ENCODE measurements at regions not wholly inside any gene's neighbourhood (a gene's known extent, or its start where the extent isn't known, plus 50 kb on each side); places are given as distances from the start of the nearest gene placed in this dataset.

GRCh38 chr17:77478281-77478680 is 337.5 kb downstream of the SEC14L1 start:
- Histone ChIP-seq H3K36me3 (ENCODE audit: control insufficient read depth, low read length) (peaks cover 98% of the 10 kb centered on the region), H3K9me2 (replicated peaks; ENCODE audit: control insufficient read depth, low read length) (no peaks in the 10 kb centered on the region), H3K4me3 (ENCODE audit: low read length) (no peak overlapping the region), H3K4me2 (ENCODE audit: low read length) (no peak overlapping the region), H3F3A (ENCODE audit: control insufficient read depth, insufficient read depth) (0 out of 2 replicates have a peak, but pooled peaks cover 2% of the 10 kb centered on the region), H3K79me2 (ENCODE audit: control insufficient read depth, low read length) (peaks cover 100% of the 10 kb centered on the region), H3K27ac (ENCODE audit: low read depth, low read length) (no peak overlapping the region), H3K4me1 (ENCODE audit: control insufficient read depth, low read length) (peaks cover 26% of the 10 kb centered on the region), H4K20me1 (ENCODE audit: control insufficient read depth, insufficient read depth, low read depth, low read length) (peaks cover 29% of the 10 kb centered on the region; the same call in 1 of the 2 replicates), H3K27me3 (ENCODE audit: control insufficient read depth, low read length) (no peaks in the 10 kb centered on the region), H3K9me3 (ENCODE audit: control insufficient read depth, insufficient read depth, low read length) (no peaks in the 10 kb centered on the region)
- TF ChIP-seq CTCF (IDR thresholded peaks at IDR 0.05; ENCODE audit: low read depth, low read length, poor library complexity, severe bottlenecking) (no peak), EZH2phosphoT487 (IDR thresholded peaks at IDR 0.05; ENCODE audit: borderline replicate concordance, low read length) (no peak)

DNA sequence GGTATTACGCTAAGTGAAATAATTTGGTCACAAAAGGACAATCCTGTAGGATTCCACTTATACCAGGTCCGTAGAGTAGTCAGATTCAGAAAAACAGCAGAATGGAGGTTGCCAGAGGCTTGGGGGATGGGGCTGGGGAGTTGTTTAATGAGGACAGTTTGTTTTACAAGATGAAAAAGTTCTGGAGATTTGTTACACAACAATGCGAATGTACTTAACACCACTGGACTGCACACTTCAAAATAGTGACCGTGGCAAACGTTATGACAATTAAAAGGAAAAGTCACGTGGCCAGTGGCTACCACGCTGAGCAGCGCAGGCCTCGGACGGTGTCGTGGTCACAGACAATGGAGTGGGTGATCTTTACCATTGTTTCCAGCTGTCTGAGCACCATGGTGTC is 338.1 kb downstream of the SEC14L1 start:
- Histone ChIP-seq H3F3A (ENCODE audit: control insufficient read depth, insufficient read depth) (0 out of 2 replicates have a peak, but pooled peaks cover 2% of the 10 kb centered on the region), H3K4me3 (ENCODE audit: low read length) (no peak overlapping the region), H3K27me3 (ENCODE audit: control insufficient read depth, low read length) (no peaks in the 10 kb centered on the region), H3K4me1 (ENCODE audit: control insufficient read depth, low read length) (peaks cover 19% of the 10 kb centered on the region), H3K4me2 (ENCODE audit: low read length) (no peak overlapping the region), H3K9me3 (ENCODE audit: control insufficient read depth, insufficient read depth, low read length) (no peaks in the 10 kb centered on the region), H3K79me2 (ENCODE audit: control insufficient read depth, low read length) (peaks cover 100% of the 10 kb centered on the region), H3K36me3 (ENCODE audit: control insufficient read depth, low read length) (peaks cover 98% of the 10 kb centered on the region), H3K9me2 (replicated peaks; ENCODE audit: control insufficient read depth, low read length) (no peaks in the 10 kb centered on the region), H3K27ac (ENCODE audit: low read depth, low read length) (no peak overlapping the region), H4K20me1 (ENCODE audit: control insufficient read depth, insufficient read depth, low read depth, low read length) (peaks cover 29% of the 10 kb centered on the region; the same call in 1 of the 2 replicates)
- TF ChIP-seq EZH2phosphoT487 (IDR thresholded peaks at IDR 0.05; ENCODE audit: borderline replicate concordance, low read length) (no peak), CTCF (IDR thresholded peaks at IDR 0.05; ENCODE audit: low read depth, low read length, poor library complexity, severe bottlenecking) (no peak)

DNA sequence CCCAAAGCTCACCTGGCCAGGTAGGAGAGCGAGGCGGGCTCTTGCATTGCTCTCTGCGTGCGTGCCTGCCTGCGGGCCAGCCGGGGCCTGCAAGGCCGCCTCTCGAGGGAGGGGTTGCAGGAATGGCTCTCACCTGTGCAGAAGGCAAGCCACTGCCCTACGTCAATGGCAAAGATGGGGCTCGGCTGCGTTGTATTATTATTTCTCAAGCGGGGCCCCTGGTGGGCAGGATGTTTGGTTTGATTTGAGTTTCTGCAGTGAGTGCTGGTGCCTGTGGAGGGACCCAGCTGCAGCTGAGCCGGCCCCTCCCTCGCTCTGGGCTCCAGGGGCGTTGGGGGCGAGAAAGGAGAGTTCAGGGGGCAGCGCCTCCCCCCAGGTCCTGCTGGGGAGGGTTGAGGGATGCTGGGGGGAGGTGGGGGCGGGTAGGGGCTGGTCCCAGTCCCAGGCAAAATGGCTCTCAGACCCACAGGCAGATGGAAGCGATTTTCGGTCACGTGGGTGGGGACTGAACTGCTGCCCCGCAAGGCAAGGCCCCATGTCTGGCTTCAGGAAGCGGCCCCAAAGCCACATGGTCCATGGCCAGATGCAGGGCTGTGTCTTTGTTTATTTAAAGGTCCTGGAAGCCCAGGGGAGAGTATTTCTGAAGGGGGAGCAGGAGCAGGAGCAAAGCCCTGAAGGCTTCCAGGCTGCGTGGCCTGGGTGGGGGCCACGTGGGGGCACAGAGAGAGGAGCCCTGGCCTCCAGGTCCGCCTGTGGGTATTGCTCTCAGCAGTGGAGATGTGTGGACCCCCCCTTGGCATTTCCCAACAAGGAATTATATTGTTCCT is 338.8 kb downstream of the SEC14L1 start:
- TF ChIP-seq CTCF (IDR thresholded peaks at IDR 0.05; ENCODE audit: low read depth, low read length, poor library complexity, severe bottlenecking) (no peak), EZH2phosphoT487 (IDR thresholded peaks at IDR 0.05; ENCODE audit: borderline replicate concordance, low read length) (no peak)
- no peaks in the 10 kb centered on the region for H3K9me3 ChIP-seq (ENCODE audit: control insufficient read depth, insufficient read depth, low read length)
- no peak overlapping the region for H3K27ac ChIP-seq (ENCODE audit: low read depth, low read length)
- 0 out of 2 replicates have a peak, but pooled peaks cover under 1% of the 10 kb centered on the region for H3F3A ChIP-seq (ENCODE audit: control insufficient read depth, insufficient read depth)
- no peaks in the 10 kb centered on the region for H3K27me3 ChIP-seq (ENCODE audit: control insufficient read depth, low read length)
- H3K9me2 ChIP-seq (replicated peaks; ENCODE audit: control insufficient read depth, low read length) = no peaks in the 10 kb centered on the region
- peaks cover 96% of the 10 kb centered on the region for H3K36me3 ChIP-seq (ENCODE audit: control insufficient read depth, low read length)
- peaks cover 100% of the 10 kb centered on the region for H3K79me2 ChIP-seq (ENCODE audit: control insufficient read depth, low read length)
- no peak overlapping the region for H3K4me2 ChIP-seq (ENCODE audit: low read length)
- peaks cover 22% of the 10 kb centered on the region; the same call in 1 of the 2 replicates for H4K20me1 ChIP-seq (ENCODE audit: control insufficient read depth, insufficient read depth, low read depth, low read length)
- H3K4me3 ChIP-seq (ENCODE audit: low read length) = no peak overlapping the region
- peaks cover 13% of the 10 kb centered on the region for H3K4me1 ChIP-seq (ENCODE audit: control insufficient read depth, low read length)
